HG02759 (cell line): ENCODE measurements at regions not wholly inside any gene's neighbourhood (a gene's known extent, or its start where the extent isn't known, plus 50 kb on each side); places are given as distances from the start of the nearest gene placed in this dataset.
"Not testable (repeated sequence)": the region's sequence is repeated elsewhere in the genome, so short reads cannot be mapped to it uniquely, and the experiment has no call there.

Experiments
- ATAC-seq: cut with Tn5 transposase; IDR thresholded peaks from one replicate; pipeline ENCODE4 v1.9.1; 2021; ENCODE audit warnings: mild to moderate bottlenecking, moderate library complexity; ENCODE audit not compliant: unreplicated experiment

- no peak for ATAC-seq
These were observed 474.1 kb upstream of the MIS18BP1 start for GRCh38 chr14:45727133-45727532.

- no peak for ATAC-seq
These were observed 468.5 kb upstream of the MIS18BP1 start for GRCh38 chr14:45721472-45721871.

- no peak for ATAC-seq
These were observed 463.6 kb upstream of the MIS18BP1 start for GRCh38 chr14:45716572-45716971.

GRCh38 chr14:45715946-45716345 is 462.9 kb upstream of the MIS18BP1 start:
- ATAC-seq, result no peak

- ATAC-seq, result no peak
These were observed 456.5 kb upstream of the MIS18BP1 start for GRCh38 chr14:45709541-45709940.

- no peak for ATAC-seq
These were observed 453.0 kb upstream of the MIS18BP1 start for GRCh38 chr14:45705940-45706534.

- ATAC-seq, result no peak
These were observed 446.5 kb upstream of the MIS18BP1 start for GRCh38 chr14:45699471-45699870.

- no peak for ATAC-seq
These were observed 445.6 kb upstream of the MIS18BP1 start for GRCh38 chr14:45698462-45699134.

- ATAC-seq, result no peak
These were observed 433.8 kb upstream of the MIS18BP1 start for GRCh38 chr14:45686771-45687170.

- no peak for ATAC-seq
These were observed 427.5 kb upstream of the MIS18BP1 start for GRCh38 chr14:45680531-45680930.

GRCh38 chr14:45679853-45680252 is 426.9 kb upstream of the MIS18BP1 start:
- no peak for ATAC-seq

GRCh38 chr14:45678163-45678562 is 425.2 kb upstream of the MIS18BP1 start:
- ATAC-seq, result no peak

GRCh38 chr14:45673420-45673819 is 420.4 kb upstream of the MIS18BP1 start:
- no peak for ATAC-seq

- peak; percentile 54 for ATAC-seq
These were observed 411.8 kb upstream of the MIS18BP1 start for GRCh38 chr14:45664668-45665356.

- no peak for ATAC-seq
These were observed 405.9 kb upstream of the MIS18BP1 start for GRCh38 chr14:45658917-45659299.

GRCh38 chr14:45658226-45658916 is 405.4 kb upstream of the MIS18BP1 start:
- no peak for ATAC-seq

- no peak for ATAC-seq
These were observed 398.9 kb upstream of the MIS18BP1 start for GRCh38 chr14:45651890-45652289.

GRCh38 chr14:45650754-45651153 is 397.8 kb upstream of the MIS18BP1 start:
- no peak for ATAC-seq

- no peak for ATAC-seq
These were observed 396.0 kb upstream of the MIS18BP1 start for GRCh38 chr14:45649051-45649450.

- no peak for ATAC-seq
These were observed 388.5 kb upstream of the MIS18BP1 start for GRCh38 chr14:45641541-45641940.

- not testable (repeated sequence) for ATAC-seq
These were observed 381.8 kb upstream of the MIS18BP1 start for GRCh38 chr14:45634651-45635441.
